K562 (cell line): ENCODE measurements at regions not wholly inside any gene's neighbourhood (a gene's known extent, or its start where the extent isn't known, plus 50 kb on each side); places are given as distances from the start of the nearest gene placed in this dataset.

Source experiments
- ATAC-seq: fragments of 200-7000 bp; cut with Tn5 transposase; 3 replicates; pipeline ENCODE4 v1.9.1; 2020; ENCODE audit warnings: moderate library complexity
- BruUV-seq: library from RNA; stranded (reverse); fragments of 400-500 nt; replicated peaks from 2 replicates; lab custom pipeline; 2021; lab: Mats Ljungman, UMichigan
- CTCF ChIA-PET: fragments of 300-600 bp; formaldehyde crosslinking; extraction: SDS; loops from one replicate; lab custom pipeline; 2021; ENCODE audit warnings: low intra/inter-chr PET ratio; lab: Yijun Ruan, JAX
- POLR2A ChIA-PET: fragments of 300-600, 350-650 bp; sonication (Branson Sonifier 250); formaldehyde crosslinking; extraction: SDS; loops from one replicate; lab custom pipeline; 2021; ENCODE audit warnings: antibody characterized with exemption, inconsistent platforms; lab: Yijun Ruan, JAX
- DNase-seq, 4 experiments: peaks; one replicate each; pipeline versions ENCODE4 v3.0.0 to v3.0.0-alpha.2; 2011 to 2018; ENCODE audit warnings: low spot score in 3 of 4, mixed read lengths in 3 of 4; ENCODE audit errors: extremely low read depth in 1 of 4
- FAIRE-seq: peaks from 2 replicates; lab custom pipeline; 2011; peaks lifted over from hg19 to GRCh38; lab: Jason Lieb, UNC
- H2AFZ ChIP-seq: 2 replicates; pipeline ENCODE4 v1.6.0; 2011; ENCODE audit warnings: low read depth, low read length, control low read depth, inconsistent platforms
- H3K27ac ChIP-seq: fragments of 200-600 bp; 3 replicates; pipeline ENCODE4 v1.8.0; 2011; ENCODE audit warnings: low read depth, mild to moderate bottlenecking, control low read depth, inconsistent platforms, low read length, moderate library complexity, mixed read lengths; ENCODE audit errors: extremely low read depth
- H3K27me3 ChIP-seq, 2 experiments: fragments of 300-600 bp in 1 of 2; 2 replicates in 1 of 2; 3 replicates in 1 of 2; pipeline versions ENCODE4 v1.6.0 to v1.8.0; 2011; ENCODE audit warnings: inconsistent platforms in 2 of 2, low read length in 2 of 2, mild to moderate bottlenecking in 1 of 2, mixed read lengths in 1 of 2, moderate library complexity in 1 of 2; ENCODE audit not compliant: control insufficient read depth in 2 of 2, insufficient read depth in 2 of 2
- H3K36me3 ChIP-seq: fragments of 300-600 bp; 3 replicates; pipeline ENCODE4 v1.8.0; 2011; ENCODE audit warnings: mild to moderate bottlenecking, low read length, inconsistent platforms; ENCODE audit not compliant: control insufficient read depth, insufficient read depth
- H3K4me1 ChIP-seq, 2 experiments: fragments of 200-600 bp in 1 of 2; replicated peaks in 1 of 2; 2 replicates in 1 of 2; 3 replicates in 1 of 2; pipeline versions ENCODE4 v1.5.1 to v1.8.0; 2011; ENCODE audit warnings: inconsistent platforms in 2 of 2, low read length in 2 of 2, mild to moderate bottlenecking in 1 of 2, mixed read lengths in 1 of 2, moderate library complexity in 1 of 2; ENCODE audit not compliant: control insufficient read depth in 2 of 2, insufficient read depth in 2 of 2
- H3K4me2 ChIP-seq: 2 replicates; pipeline ENCODE4 v1.6.1; 2011; ENCODE audit warnings: low read length, control low read depth, inconsistent platforms, mixed read lengths; ENCODE audit not compliant: insufficient read depth
- H3K4me3 ChIP-seq: fragments of 200-600 bp; sonication (generic), shearing (Covaris generic); 2 replicates; pipeline ENCODE4 v1.5.1; 2016; ENCODE audit warnings: control low read depth, inconsistent platforms
- H3K79me2 ChIP-seq: fragments of 200-600 bp; 3 replicates; pipeline ENCODE4 v1.8.0; 2011; ENCODE audit warnings: low read length, inconsistent platforms; ENCODE audit not compliant: control insufficient read depth, insufficient read depth
- H3K9ac ChIP-seq, 2 experiments: 2 replicates each; pipeline versions ENCODE4 v1.6.0 to v1.6.1; 2011; ENCODE audit warnings: low read depth in 2 of 2, low read length in 2 of 2, control low read depth in 1 of 2, inconsistent platforms in 1 of 2, mild to moderate bottlenecking in 1 of 2, mixed read lengths in 1 of 2; ENCODE audit not compliant: insufficient read depth in 1 of 2
- H3K9me1 ChIP-seq: one replicate; pipeline ENCODE4 v1.6.0; 2011; ENCODE audit warnings: inconsistent platforms, mild to moderate bottlenecking, low read length, moderate library complexity; ENCODE audit not compliant: control insufficient read depth, insufficient read depth
- H3K9me3 ChIP-seq: replicated peaks from 2 replicates; pipeline ENCODE4 v1.5.1; 2011; ENCODE audit warnings: low read depth, low read length, inconsistent platforms; ENCODE audit not compliant: control insufficient read depth, insufficient read depth
- H4K20me1 ChIP-seq: replicated peaks from 2 replicates; pipeline ENCODE4 v1.6.1; 2011; ENCODE audit warnings: low read length, inconsistent platforms, mixed read lengths; ENCODE audit not compliant: control insufficient read depth, insufficient read depth
- ELF2 ChIP-seq: fragments of 250-450 bp; sonication (Bioruptor Pico); IDR thresholded peaks from 2 replicates; pipeline ENCODE4 v1.5.0; 2021; ENCODE audit warnings: mild to moderate bottlenecking
- ETV6 ChIP-seq, 3 experiments: fragments of 150-350 bp in 1 of 3; sonication (generic) in 1 of 3; formaldehyde crosslinking in 1 of 3; IDR thresholded peaks; 2 replicates each; pipeline versions ENCODE4 v1.6.1 to v1.8.0; 2014 to 2022; ENCODE audit warnings: borderline replicate concordance in 2 of 3, low read depth in 2 of 3, antibody characterized with exemption in 1 of 3, low read length in 1 of 3, mild to moderate bottlenecking in 1 of 3, missing genetic modification reagents in 1 of 3
- FOXM1 ChIP-seq, 2 experiments: fragments of 450-650 bp in 1 of 2; sonication (generic) in 1 of 2; formaldehyde crosslinking in 1 of 2; IDR thresholded peaks; 2 replicates each; pipeline versions ENCODE4 v1.6.1 to v1.9.0; 2017 to 2022; ENCODE audit warnings: low read depth in 2 of 2, mild to moderate bottlenecking in 2 of 2, missing genetic modification reagents in 1 of 2, moderate library complexity in 1 of 2
- HDAC6 ChIP-seq: IDR thresholded peaks from 2 replicates; pipeline ENCODE4 v1.6.1; 2012; ENCODE audit warnings: low read depth, mild to moderate bottlenecking, control low read depth, inconsistent platforms, low read length, moderate library complexity
- ILF3 ChIP-seq: fragments of 450-650 bp; IDR thresholded peaks from 2 replicates; pipeline ENCODE4 v1.6.1; 2018; ENCODE audit warnings: antibody characterized with exemption, mild to moderate bottlenecking, moderate library complexity, borderline replicate concordance
- MCM5 ChIP-seq: fragments of 450-650 bp; IDR thresholded peaks from 2 replicates; pipeline ENCODE4 v1.6.1; 2016; ENCODE audit warnings: low read depth
- MECOM ChIP-seq: fragments of 250-450 bp; sonication (Bioruptor Pico); IDR thresholded peaks from 2 replicates; pipeline ENCODE4 v1.8.0; 2022; ENCODE audit warnings: inconsistent platforms
- PPARD ChIP-seq: fragments of 250-450 bp; sonication (Bioruptor Pico); IDR thresholded peaks from 2 replicates; pipeline ENCODE4 v1.8.0; 2022; ENCODE audit warnings: inconsistent platforms, mild to moderate bottlenecking, moderate library complexity
- SUPT5H ChIP-seq: fragments of 450-650 bp; IDR thresholded peaks from 2 replicates; pipeline ENCODE4 v1.6.1; 2016
- ZKSCAN1 ChIP-seq: fragments of 150-350 bp; IDR thresholded peaks from 2 replicates; pipeline ENCODE4 v1.6.1; 2016; ENCODE audit warnings: low read depth, low read length
- ZNF77 ChIP-seq: fragments of 250-450 bp; sonication (Bioruptor Pico); IDR thresholded peaks from 2 replicates; pipeline ENCODE4 v1.5.0; 2020
- WGBS: fragments of 100-300 bp; shearing (Covaris generic); methylation state at CpG from one replicate; pipeline ENCODE4 v1.1.6; 2016; ENCODE audit warnings: low coverage, mixed read lengths; ENCODE audit not compliant: insufficient coverage; ENCODE audit errors: missing lambda C conversion rate; 5-methylcytosine and 5-hydroxymethylcytosine counted together
- in situ Hi-C: fragments of 300-500 bp; cut with MboI; formaldehyde crosslinking; loops from 4 replicates; pipeline ENCODE4 v1.15.0; 2018; ENCODE audit warnings: inconsistent platforms, mixed read lengths
- intact Hi-C: fragments of 100-400 bp; cut with micrococcal nuclease; formaldehyde crosslinking; loops from 2 replicates; pipeline ENCODE4 v1.14.2; 2022
- TF ChIP-seq, protein P1 (sequence below): sonication (generic); formaldehyde crosslinking; IDR thresholded peaks from 2 replicates; pipeline ENCODE4 v1.8.1; 2022; ENCODE audit warnings: missing genetic modification reagents
- TF ChIP-seq, protein P2 (sequence below), 3 experiments: IDR thresholded peaks in 2 of 3; conservative IDR thresholded peaks in 1 of 3; 2 replicates each; pipeline ENCODE4 v1.5.1; 2011 to 2012; ENCODE audit warnings: low read length in 3 of 3, mild to moderate bottlenecking in 3 of 3, control low read depth in 2 of 3, improper control_type of control experiment in 1 of 3, inconsistent platforms in 1 of 3, low read depth in 1 of 3, mixed read lengths in 1 of 3, moderate library complexity in 1 of 3; ENCODE audit not compliant: insufficient read depth in 2 of 3
- TF ChIP-seq, protein P3 (sequence below): sonication (generic); formaldehyde crosslinking; IDR thresholded peaks from 2 replicates; pipeline ENCODE4 v1.8.1; 2023; ENCODE audit warnings: mild to moderate bottlenecking, missing genetic modification reagents
- TF ChIP-seq, protein P4 (sequence below): sonication (generic); formaldehyde crosslinking; IDR thresholded peaks from 2 replicates; pipeline ENCODE4 v1.8.1; 2023; ENCODE audit warnings: mild to moderate bottlenecking, missing genetic modification reagents
- TF ChIP-seq, protein P5 (sequence below): fragments of 250-450 bp; sonication (Bioruptor Pico); IDR thresholded peaks from 2 replicates; pipeline ENCODE4 v1.8.0; 2022; ENCODE audit warnings: inconsistent platforms, mild to moderate bottlenecking, moderate library complexity, borderline replicate concordance

DNA sequence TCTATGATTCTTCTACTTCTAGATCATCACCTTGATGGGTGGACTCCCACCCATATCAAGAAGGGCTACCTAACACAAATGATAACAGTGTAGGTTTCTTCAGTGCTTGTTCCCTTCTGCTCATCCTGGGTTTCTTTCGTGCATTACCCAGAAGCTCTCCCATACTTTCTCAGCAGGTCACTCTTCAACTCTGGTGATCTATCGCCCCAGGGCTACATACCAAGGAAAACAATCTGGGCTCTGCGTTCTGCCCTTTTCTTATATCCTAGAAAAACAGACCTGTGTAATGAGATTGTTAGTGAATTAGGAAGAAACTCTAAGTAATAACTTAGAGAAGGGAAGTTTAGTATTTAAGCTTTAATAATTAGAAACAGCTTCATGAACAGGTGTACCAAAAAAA is 370.6 kb upstream of the SPAG17 start:
- 0% methylated on average over 3 of the region's 3 CpGs for WGBS
- no peak overlapping the region for H3K9ac ChIP-seq
- BruUV-seq = no TSS peak
- H3K9me1 ChIP-seq = no peaks in the 10 kb centered on the region
- no peaks in the 10 kb centered on the region for H4K20me1 ChIP-seq
- POLR2A ChIA-PET = no interaction called here
- TF ChIP-seq, protein P1, sequence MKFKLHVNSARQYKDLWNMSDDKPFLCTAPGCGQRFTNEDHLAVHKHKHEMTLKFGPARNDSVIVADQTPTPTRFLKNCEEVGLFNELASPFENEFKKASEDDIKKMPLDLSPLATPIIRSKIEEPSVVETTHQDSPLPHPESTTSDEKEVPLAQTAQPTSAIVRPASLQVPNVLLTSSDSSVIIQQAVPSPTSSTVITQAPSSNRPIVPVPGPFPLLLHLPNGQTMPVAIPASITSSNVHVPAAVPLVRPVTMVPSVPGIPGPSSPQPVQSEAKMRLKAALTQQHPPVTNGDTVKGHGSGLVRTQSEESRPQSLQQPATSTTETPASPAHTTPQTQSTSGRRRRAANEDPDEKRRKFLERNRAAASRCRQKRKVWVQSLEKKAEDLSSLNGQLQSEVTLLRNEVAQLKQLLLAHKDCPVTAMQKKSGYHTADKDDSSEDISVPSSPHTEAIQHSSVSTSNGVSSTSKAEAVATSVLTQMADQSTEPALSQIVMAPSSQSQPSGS = no peak
- TF ChIP-seq, protein P2, sequence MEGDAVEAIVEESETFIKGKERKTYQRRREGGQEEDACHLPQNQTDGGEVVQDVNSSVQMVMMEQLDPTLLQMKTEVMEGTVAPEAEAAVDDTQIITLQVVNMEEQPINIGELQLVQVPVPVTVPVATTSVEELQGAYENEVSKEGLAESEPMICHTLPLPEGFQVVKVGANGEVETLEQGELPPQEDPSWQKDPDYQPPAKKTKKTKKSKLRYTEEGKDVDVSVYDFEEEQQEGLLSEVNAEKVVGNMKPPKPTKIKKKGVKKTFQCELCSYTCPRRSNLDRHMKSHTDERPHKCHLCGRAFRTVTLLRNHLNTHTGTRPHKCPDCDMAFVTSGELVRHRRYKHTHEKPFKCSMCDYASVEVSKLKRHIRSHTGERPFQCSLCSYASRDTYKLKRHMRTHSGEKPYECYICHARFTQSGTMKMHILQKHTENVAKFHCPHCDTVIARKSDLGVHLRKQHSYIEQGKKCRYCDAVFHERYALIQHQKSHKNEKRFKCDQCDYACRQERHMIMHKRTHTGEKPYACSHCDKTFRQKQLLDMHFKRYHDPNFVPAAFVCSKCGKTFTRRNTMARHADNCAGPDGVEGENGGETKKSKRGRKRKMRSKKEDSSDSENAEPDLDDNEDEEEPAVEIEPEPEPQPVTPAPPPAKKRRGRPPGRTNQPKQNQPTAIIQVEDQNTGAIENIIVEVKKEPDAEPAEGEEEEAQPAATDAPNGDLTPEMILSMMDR (IDR thresholded peaks at IDR 0.05 in 2 of 3, conservative IDR thresholded peaks at IDR 0.05 in 1 of 3; ENCODE audit: insufficient read depth in 2 of 3, low read depth in 1 of 3, low read length in 3 of 3) = no peak
- no peak for TF ChIP-seq ZNF77 (CRISPR knock-in tag)
- TF ChIP-seq, protein P3, sequence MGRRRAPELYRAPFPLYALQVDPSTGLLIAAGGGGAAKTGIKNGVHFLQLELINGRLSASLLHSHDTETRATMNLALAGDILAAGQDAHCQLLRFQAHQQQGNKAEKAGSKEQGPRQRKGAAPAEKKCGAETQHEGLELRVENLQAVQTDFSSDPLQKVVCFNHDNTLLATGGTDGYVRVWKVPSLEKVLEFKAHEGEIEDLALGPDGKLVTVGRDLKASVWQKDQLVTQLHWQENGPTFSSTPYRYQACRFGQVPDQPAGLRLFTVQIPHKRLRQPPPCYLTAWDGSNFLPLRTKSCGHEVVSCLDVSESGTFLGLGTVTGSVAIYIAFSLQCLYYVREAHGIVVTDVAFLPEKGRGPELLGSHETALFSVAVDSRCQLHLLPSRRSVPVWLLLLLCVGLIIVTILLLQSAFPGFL (CRISPR knock-in tag) = no peak
- no peak for TF ChIP-seq ZKSCAN1
- TF ChIP-seq MECOM = no peak
- TF ChIP-seq SUPT5H = no peak
- TF ChIP-seq, protein P4, sequence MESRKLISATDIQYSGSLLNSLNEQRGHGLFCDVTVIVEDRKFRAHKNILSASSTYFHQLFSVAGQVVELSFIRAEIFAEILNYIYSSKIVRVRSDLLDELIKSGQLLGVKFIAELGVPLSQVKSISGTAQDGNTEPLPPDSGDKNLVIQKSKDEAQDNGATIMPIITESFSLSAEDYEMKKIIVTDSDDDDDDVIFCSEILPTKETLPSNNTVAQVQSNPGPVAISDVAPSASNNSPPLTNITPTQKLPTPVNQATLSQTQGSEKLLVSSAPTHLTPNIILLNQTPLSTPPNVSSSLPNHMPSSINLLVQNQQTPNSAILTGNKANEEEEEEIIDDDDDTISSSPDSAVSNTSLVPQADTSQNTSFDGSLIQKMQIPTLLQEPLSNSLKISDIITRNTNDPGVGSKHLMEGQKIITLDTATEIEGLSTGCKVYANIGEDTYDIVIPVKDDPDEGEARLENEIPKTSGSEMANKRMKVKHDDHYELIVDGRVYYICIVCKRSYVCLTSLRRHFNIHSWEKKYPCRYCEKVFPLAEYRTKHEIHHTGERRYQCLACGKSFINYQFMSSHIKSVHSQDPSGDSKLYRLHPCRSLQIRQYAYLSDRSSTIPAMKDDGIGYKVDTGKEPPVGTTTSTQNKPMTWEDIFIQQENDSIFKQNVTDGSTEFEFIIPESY (CRISPR knock-in tag) = no peak
- no peak for TF ChIP-seq FOXM1 (IDR thresholded peaks at IDR 0.05; ENCODE audit: low read depth)
- no peak for TF ChIP-seq FOXM1 (CRISPR knock-in tag; IDR thresholded peaks at IDR 0.05; ENCODE audit: low read depth)
- TF ChIP-seq ETV6 (IDR thresholded peaks at IDR 0.05; ENCODE audit: borderline replicate concordance in 1 of 2, low read depth in 2 of 2, low read length in 1 of 2) = no peak
- TF ChIP-seq ETV6 (CRISPR knock-in tag; IDR thresholded peaks at IDR 0.05; ENCODE audit: borderline replicate concordance) = no peak
- no peak for TF ChIP-seq PPARD (CRISPR knock-in tag)
- TF ChIP-seq HDAC6 = no peak
- no peak for TF ChIP-seq ILF3
- no peak for TF ChIP-seq ELF2 (CRISPR knock-in tag)
- no peak for TF ChIP-seq MCM5
- TF ChIP-seq, protein P5, sequence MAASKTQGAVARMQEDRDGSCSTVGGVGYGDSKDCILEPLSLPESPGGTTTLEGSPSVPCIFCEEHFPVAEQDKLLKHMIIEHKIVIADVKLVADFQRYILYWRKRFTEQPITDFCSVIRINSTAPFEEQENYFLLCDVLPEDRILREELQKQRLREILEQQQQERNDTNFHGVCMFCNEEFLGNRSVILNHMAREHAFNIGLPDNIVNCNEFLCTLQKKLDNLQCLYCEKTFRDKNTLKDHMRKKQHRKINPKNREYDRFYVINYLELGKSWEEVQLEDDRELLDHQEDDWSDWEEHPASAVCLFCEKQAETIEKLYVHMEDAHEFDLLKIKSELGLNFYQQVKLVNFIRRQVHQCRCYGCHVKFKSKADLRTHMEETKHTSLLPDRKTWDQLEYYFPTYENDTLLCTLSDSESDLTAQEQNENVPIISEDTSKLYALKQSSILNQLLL = no peak
- TF ChIP-seq, all 486 proteins: peak for 0
- H3K9me3 ChIP-seq = no peaks in the 10 kb centered on the region
- intact Hi-C loops (no loop called here), in situ Hi-C loops (no loop called here)
- CTCF ChIA-PET = no interaction called here
- ATAC-seq = no peak
- H3K27me3 ChIP-seq = no peaks in the 10 kb centered on the region
- no peak for FAIRE-seq
- no peak overlapping the region for H3K27ac ChIP-seq
- H3K4me3 ChIP-seq = no peak overlapping the region
- no peak for DNase-seq
- no peaks in the 10 kb centered on the region for H3K4me1 ChIP-seq
- no peaks in the 10 kb centered on the region for H3K36me3 ChIP-seq
- no peak overlapping the region for H3K4me2 ChIP-seq
- no peaks in the 10 kb centered on the region for H3K79me2 ChIP-seq
- no peak overlapping the region for H2AFZ ChIP-seq
